Sigmoid colon (tissue), 6 donors: ENCODE measurements at regions not wholly inside any gene's neighbourhood (a gene's known extent, or its start where the extent isn't known, plus 50 kb on each side); places are given as distances from the start of the nearest gene placed in this dataset.
"Not testable (repeated sequence)": the region's sequence is repeated elsewhere in the genome, so short reads cannot be mapped to it uniquely, and the experiment has no call there.

ENCODE experiments used
- DNase-seq: peaks from one replicate; pipeline ENCODE4 v3.0.0-alpha.2; 2019
- H3K27ac ChIP-seq, 4 donors: fragments of 200-600 bp; sonication (generic); one replicate each; pipeline ENCODE4 v1.5.1; 2016 to 2019; ENCODE audit warnings: mild to moderate bottlenecking in 1 of 4
- H3K27me3 ChIP-seq, 3 donors: fragments of 200-600 bp; sonication (generic); one replicate each; pipeline ENCODE4 v1.5.1; 2019; ENCODE audit warnings: mild to moderate bottlenecking in 1 of 3
- H3K36me3 ChIP-seq, 4 donors: fragments of 200-600 bp; sonication (generic); one replicate each; pipeline ENCODE4 v1.5.1; 2016 to 2019
- H3K4me1 ChIP-seq, 4 donors: fragments of 200-600 bp; sonication (generic); one replicate each; pipeline ENCODE4 v1.5.1; 2017 to 2019
- H3K4me3 ChIP-seq, 4 donors: fragments of 200-600 bp; sonication (generic); one replicate each; pipeline ENCODE4 v1.5.1; 2017 to 2019; ENCODE audit warnings: mild to moderate bottlenecking in 2 of 4, moderate library complexity in 1 of 4
- H3K9me3 ChIP-seq, 4 donors: fragments of 200-600 bp in 3 of 4; sonication (generic) in 3 of 4; one replicate each; pipeline versions ENCODE4 v1.5.1 to v1.6.1; 2013 to 2019
- CTCF ChIP-seq, 4 experiments: fragments of 450-650 bp in 3 of 4; fragments of 200-600 bp in 1 of 4; IDR thresholded peaks; one replicate each; pipeline ENCODE4 v1.5.1; 2016 to 2019; ENCODE audit warnings: antibody characterized with exemption in 4 of 4, mild to moderate bottlenecking in 3 of 4, moderate library complexity in 2 of 4
- EP300 ChIP-seq, 4 donors: sonication (generic); formaldehyde crosslinking; IDR thresholded peaks; one replicate each; pipeline ENCODE4 v1.6.1; 2017; ENCODE audit warnings: antibody characterized with exemption in 4 of 4
- POLR2A ChIP-seq, 2 donors: fragments of 450-650 bp; IDR thresholded peaks; one replicate each; pipeline ENCODE4 v1.6.1; 2016; ENCODE audit warnings: antibody characterized with exemption in 2 of 2, mild to moderate bottlenecking in 2 of 2, moderate library complexity in 2 of 2
- POLR2AphosphoS5 ChIP-seq, 4 donors: sonication (generic); formaldehyde crosslinking; IDR thresholded peaks; one replicate each; pipeline ENCODE4 v1.6.1; 2017; ENCODE audit warnings: antibody characterized with exemption in 4 of 4
- WGBS, 2 donors: extraction: QIAGEN DNeasy Blood & Tissue Kit; methylation state at CpG; one replicate each; pipeline ENCODE4 v1.1.7; 2013; 5-methylcytosine and 5-hydroxymethylcytosine counted together
- intact Hi-C: fragments of 100-400 bp; cut with DNase I; formaldehyde crosslinking; loops from one replicate; pipeline ENCODE4 v1.15.1; 2023
- donor health status: healthy with polysubstance abuse.
- donor health status: healthy.

- Histone ChIP-seq H3K4me1 (peaks cover 0 to 15% (median 10%) of the 10 kb centered on the region in 4 donors), H3K9me3 (no peaks in the 10 kb centered on the region), H3K27me3 (no peaks in the 10 kb centered on the region), H3K36me3 (no peaks in the 10 kb centered on the region), H3K27ac (peak overlapping the region in 1 of 4 donors; percentile 1), H3K4me3 (no peak overlapping the region)
- peak in 3 of 4 donors; percentile 31 to 45 (median 32) for TF ChIP-seq POLR2AphosphoS5 (IDR thresholded peaks at IDR 0.05)
- no peak for TF ChIP-seq CTCF (IDR thresholded peaks at IDR 0.05)
- no peak for TF ChIP-seq EP300 (IDR thresholded peaks at IDR 0.05)
- intact Hi-C loops = no loop called here
- peak; percentile 70 for DNase-seq
- 46 to 76% methylated on average over 7 of the region's 7 CpGs for WGBS, 2 donors
These were observed 64.5 kb upstream of the SLC44A3 start for GRCh38 chr1:94755675-94756074.

- H3K36me3 ChIP-seq, H3K27ac ChIP-seq, H3K27me3 ChIP-seq, H3K9me3 ChIP-seq, H3K4me3 ChIP-seq, DNase-seq, intact Hi-C loops: not testable (repeated sequence)
- H3K4me1 ChIP-seq = peaks cover 0 to 15% (median 10%) of the 10 kb centered on the region in 4 donors
- 84 to 90% methylated on average over 3 of the region's 3 CpGs for WGBS, 2 donors
These were observed 65.1 kb upstream of the SLC44A3 start for GRCh38 chr1:94755016-94755415.

GRCh38 chr1:94754570-94754969 is 65.6 kb upstream of the SLC44A3 start:
- Histone ChIP-seq H3K9me3 (no peaks in the 10 kb centered on the region), H3K36me3 (no peaks in the 10 kb centered on the region), H3K27ac (no peak overlapping the region), H3K27me3 (no peaks in the 10 kb centered on the region), H3K4me3 (no peak overlapping the region), H3K4me1 (peaks cover 0 to 15% (median 10%) of the 10 kb centered on the region in 4 donors)
- TF ChIP-seq POLR2AphosphoS5 (IDR thresholded peaks at IDR 0.05) (no peak), EP300 (IDR thresholded peaks at IDR 0.05) (no peak), CTCF (IDR thresholded peaks at IDR 0.05) (no peak), POLR2A (IDR thresholded peaks at IDR 0.05) (no peak)
- intact Hi-C loops = no loop called here
- 65 to 83% methylated on average over 4 of the region's 4 CpGs for WGBS, 2 donors
- no peak for DNase-seq

GRCh38 chr1:94754095-94754494 is 66.1 kb upstream of the SLC44A3 start:
- Histone ChIP-seq H3K27ac (peak overlapping the region in 2 of 4 donors; percentile 16 to 24), H3K36me3 (no peaks in the 10 kb centered on the region), H3K4me1 (peaks cover 0 to 15% (median 10%) of the 10 kb centered on the region in 4 donors), H3K27me3 (no peaks in the 10 kb centered on the region), H3K4me3 (no peak overlapping the region), H3K9me3 (no peaks in the 10 kb centered on the region)
- WGBS, 2 donors = 78 to 81% methylated on average over 2 of the region's 2 CpGs
- TF ChIP-seq EP300 (IDR thresholded peaks at IDR 0.05) = no peak
- no peak for TF ChIP-seq POLR2A (IDR thresholded peaks at IDR 0.05)
- TF ChIP-seq POLR2AphosphoS5 (IDR thresholded peaks at IDR 0.05) = no peak
- TF ChIP-seq CTCF (IDR thresholded peaks at IDR 0.05) = no peak
- no peak for DNase-seq
- intact Hi-C loops = no loop called here

GRCh38 chr1:94753171-94753972 is 66.8 kb upstream of the SLC44A3 start:
- peaks cover 0 to 15% (median 10%) of the 10 kb centered on the region in 4 donors for H3K4me1 ChIP-seq
- no peak overlapping the region for H3K4me3 ChIP-seq
- TF ChIP-seq POLR2A (IDR thresholded peaks at IDR 0.05) (no peak), EP300 (IDR thresholded peaks at IDR 0.05) (no peak)
- 65% methylated on average over 6 of the region's 6 CpGs for WGBS, 2 donors
- no peaks in the 10 kb centered on the region for H3K9me3 ChIP-seq
- H3K27me3 ChIP-seq = no peaks in the 10 kb centered on the region
- peak; percentile 67 for DNase-seq
- peak overlapping the region in 2 of 4 donors; percentile 16 to 24 for H3K27ac ChIP-seq
- no peaks in the 10 kb centered on the region for H3K36me3 ChIP-seq
- intact Hi-C loops = no loop called here

GRCh38 chr1:94751483-94751882 is 68.7 kb upstream of the SLC44A3 start:
- intact Hi-C loops, H3K9me3 ChIP-seq, DNase-seq, H3K36me3 ChIP-seq, H3K27me3 ChIP-seq, H3K27ac ChIP-seq, H3K4me3 ChIP-seq: not testable (repeated sequence)
- WGBS, 2 donors = 92 to 98% methylated on average over 5 of the region's 5 CpGs
- peaks cover 0 to 15% (median 10%) of the 10 kb centered on the region in 4 donors for H3K4me1 ChIP-seq
